PFSK-1 (cell line): ENCODE measurements at regions not wholly inside any gene's neighbourhood (a gene's known extent, or its start where the extent isn't known, plus 50 kb on each side); places are given as distances from the start of the nearest gene placed in this dataset.

Experiments used
- FOXP2 ChIP-seq: optimal IDR thresholded peaks from 2 replicates; pipeline ENCODE3; 2011; ENCODE audit warnings: borderline replicate concordance, control low read depth, inconsistent platforms; ENCODE audit not compliant: insufficient read depth; ENCODE audit errors: extremely low read length, extremely low read depth
- POLR2AphosphoS5 ChIP-seq: IDR thresholded peaks from 2 replicates; pipeline ENCODE4 v1.6.1; 2012; ENCODE audit warnings: low read depth, mild to moderate bottlenecking, control low read depth, low read length, moderate library complexity
- REST ChIP-seq, 2 experiments: IDR thresholded peaks; 2 replicates each; pipeline versions ENCODE4 v1.6.1 to v1.8.0; 2011 to 2012; ENCODE audit warnings: low read depth in 2 of 2, low read length in 2 of 2, control low read depth in 1 of 2, inconsistent platforms in 1 of 2, mild to moderate bottlenecking in 1 of 2, moderate library complexity in 1 of 2; ENCODE audit not compliant: insufficient read depth in 1 of 2
- SIN3A ChIP-seq: IDR thresholded peaks from 2 replicates; pipeline ENCODE4 v1.6.1; 2012; ENCODE audit warnings: mild to moderate bottlenecking, low read length, moderate library complexity, borderline replicate concordance; ENCODE audit not compliant: insufficient read depth
- TAF1 ChIP-seq: IDR thresholded peaks from 2 replicates; pipeline ENCODE4 v1.6.1; 2012; ENCODE audit warnings: low read length, control low read depth, borderline replicate concordance; ENCODE audit not compliant: insufficient read depth

DNA sequence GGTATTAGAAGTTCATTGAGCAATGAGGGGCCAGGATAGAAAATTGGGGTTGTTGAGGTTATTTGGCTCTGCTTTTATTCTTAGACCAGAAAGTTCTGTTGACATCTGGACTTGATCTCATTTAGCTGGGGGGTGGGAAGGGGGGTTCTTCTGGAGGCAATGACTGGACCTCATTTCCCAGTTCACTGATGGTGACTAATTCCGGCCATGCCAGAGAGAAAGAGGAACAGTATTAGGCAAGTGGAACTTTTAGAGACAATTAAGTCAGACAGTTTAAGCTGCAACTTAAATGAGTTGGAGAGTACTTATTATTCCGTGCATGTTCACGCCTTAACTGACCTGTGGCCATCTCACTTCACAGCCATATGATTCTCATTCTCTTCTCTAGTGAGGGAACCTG is 512.5 kb downstream of the REEP3 start:
- no peak for TF ChIP-seq POLR2AphosphoS5
- TF ChIP-seq SIN3A = no peak
- no peak for TF ChIP-seq TAF1
- no peak for TF ChIP-seq FOXP2
- no peak for TF ChIP-seq REST (IDR thresholded peaks at IDR 0.05; ENCODE audit: insufficient read depth in 1 of 2, low read depth in 2 of 2, low read length in 2 of 2)
